IPS DF 6.9 (cell line): ENCODE measurements at regions not wholly inside any gene's neighbourhood (a gene's known extent, or its start where the extent isn't known, plus 50 kb on each side); places are given as distances from the start of the nearest gene placed in this dataset.

Experiments
- DNase-seq: peaks from one replicate; pipeline ENCODE4 v3.0.0-alpha.2; 2013; ENCODE audit warnings: low read depth, low spot score
- H3K27ac ChIP-seq: one replicate; pipeline ENCODE4 v1.5.1; 2013; ENCODE audit warnings: low read length, control low read depth
- H3K27me3 ChIP-seq: 2 replicates; pipeline ENCODE4 v1.6.1; 2013; ENCODE audit warnings: mild to moderate bottlenecking, low read length; ENCODE audit not compliant: control insufficient read depth, insufficient read depth
- H3K36me3 ChIP-seq: 2 replicates; pipeline ENCODE4 v1.6.1; 2013; ENCODE audit warnings: low read length; ENCODE audit not compliant: control insufficient read depth, insufficient read depth
- H3K4me1 ChIP-seq: 2 replicates; pipeline ENCODE4 v1.6.1; 2013; ENCODE audit warnings: low read length; ENCODE audit not compliant: control insufficient read depth, insufficient read depth
- H3K4me3 ChIP-seq: 2 replicates; pipeline ENCODE4 v1.5.1; 2013; ENCODE audit warnings: mild to moderate bottlenecking, low read length
- H3K9me3 ChIP-seq: 2 replicates; pipeline ENCODE4 v1.6.1; 2013; ENCODE audit warnings: low read length, inconsistent platforms; ENCODE audit not compliant: control insufficient read depth, insufficient read depth
- WGBS: extraction: QIAGEN DNeasy Blood & Tissue Kit; methylation state at CpG from one replicate; pipeline ENCODE4 v1.1.7; 2013; ENCODE audit warnings: mixed read lengths, missing lambda C conversion rate; ENCODE audit not compliant: insufficient read length, insufficient coverage; 5-methylcytosine and 5-hydroxymethylcytosine counted together

GRCh38 chr22:47920380-47920959, 1158.0 kb downstream of the TBC1D22A start:
- DNase-seq = no peak
- Histone ChIP-seq H3K4me1 (no peaks in the 10 kb centered on the region), H3K36me3 (no peaks in the 10 kb centered on the region), H3K27me3 (no peaks in the 10 kb centered on the region), H3K27ac (no peak overlapping the region), H3K4me3 (no peak overlapping the region), H3K9me3 (peaks cover 26% of the 10 kb centered on the region)
- no CpG with 5 or more reads among the region's 10 CpGs for WGBS

- Histone ChIP-seq H3K9me3 (peaks cover 26% of the 10 kb centered on the region), H3K27ac (no peak overlapping the region), H3K4me1 (no peaks in the 10 kb centered on the region), H3K27me3 (no peaks in the 10 kb centered on the region), H3K4me3 (no peak overlapping the region), H3K36me3 (no peaks in the 10 kb centered on the region)
- no CpG with 5 or more reads among the region's 6 CpGs for whole genome bisulfite sequencing
- DNase-seq = no peak
Observed at GRCh38 chr22:47919893-47920292, 1157.4 kb downstream of the TBC1D22A start.

- no peak overlapping the region for H3K27ac ChIP-seq
- H3K4me1 ChIP-seq = no peaks in the 10 kb centered on the region
- no peaks in the 10 kb centered on the region for H3K36me3 ChIP-seq
- WGBS = no CpG with 5 or more reads among the region's 11 CpGs
- no peak for DNase-seq
- no peak overlapping the region for H3K4me3 ChIP-seq
- peaks cover 23% of the 10 kb centered on the region for H3K9me3 ChIP-seq
- H3K27me3 ChIP-seq = no peaks in the 10 kb centered on the region
Observed at GRCh38 chr22:47919001-47919441, 1156.6 kb downstream of the TBC1D22A start.

GRCh38 chr22:47918276-47918921, 1155.9 kb downstream of the TBC1D22A start:
- H3K9me3 ChIP-seq = peaks cover 23% of the 10 kb centered on the region
- DNase-seq = no peak
- WGBS = no CpG with 5 or more reads among the region's 15 CpGs

GRCh38 chr22:47914481-47915097, 1152.1 kb downstream of the TBC1D22A start:
- no CpG with 5 or more reads among the region's 15 CpGs for WGBS
- no peak overlapping the region for H3K4me3 ChIP-seq
- peaks cover 10% of the 10 kb centered on the region for H3K9me3 ChIP-seq
- no peak for DNase-seq
- H3K27me3 ChIP-seq = no peaks in the 10 kb centered on the region
- no peak overlapping the region for H3K27ac ChIP-seq
- H3K36me3 ChIP-seq = no peaks in the 10 kb centered on the region
- H3K4me1 ChIP-seq = no peaks in the 10 kb centered on the region

More at GRCh38 chr22:47918276-47918921, 1155.9 kb downstream of the TBC1D22A start:
- Histone ChIP-seq H3K27me3 (no peaks in the 10 kb centered on the region), H3K36me3 (no peaks in the 10 kb centered on the region), H3K4me1 (no peaks in the 10 kb centered on the region), H3K27ac (no peak overlapping the region), H3K4me3 (no peak overlapping the region)

- Histone ChIP-seq H3K27ac (no peak overlapping the region), H3K27me3 (no peaks in the 10 kb centered on the region), H3K9me3 (peaks cover 6% of the 10 kb centered on the region), H3K4me3 (no peak overlapping the region), H3K4me1 (no peaks in the 10 kb centered on the region), H3K36me3 (no peaks in the 10 kb centered on the region)
- WGBS = no CpG with 5 or more reads among the region's 9 CpGs
- no peak for DNase-seq
Observed at GRCh38 chr22:47902646-47903180, 1140.3 kb downstream of the TBC1D22A start.

- WGBS = no CpG with 5 or more reads among the region's 6 CpGs
- no peak overlapping the region for H3K27ac ChIP-seq
- no peaks in the 10 kb centered on the region for H3K4me1 ChIP-seq
- H3K36me3 ChIP-seq = no peaks in the 10 kb centered on the region
- H3K9me3 ChIP-seq = peaks cover 6% of the 10 kb centered on the region
- no peak for DNase-seq
- H3K27me3 ChIP-seq = no peaks in the 10 kb centered on the region
- H3K4me3 ChIP-seq = no peak overlapping the region
Observed at GRCh38 chr22:47901911-47902310, 1139.5 kb downstream of the TBC1D22A start.

GRCh38 chr22:47899894-47900293, 1137.4 kb downstream of the TBC1D22A start:
- H3K36me3 ChIP-seq = no peaks in the 10 kb centered on the region
- no peak overlapping the region for H3K27ac ChIP-seq
- no peak for DNase-seq
- H3K9me3 ChIP-seq = peaks cover 6% of the 10 kb centered on the region
- no peak overlapping the region for H3K4me3 ChIP-seq
- no peaks in the 10 kb centered on the region for H3K27me3 ChIP-seq
- no CpG with 5 or more reads among the region's 8 CpGs for WGBS
- no peaks in the 10 kb centered on the region for H3K4me1 ChIP-seq

- WGBS = no CpG with 5 or more reads among the region's 3 CpGs
- DNase-seq = no peak
- Histone ChIP-seq H3K9me3 (peaks cover 6% of the 10 kb centered on the region; the same call in 1 of the 2 replicates), H3K4me1 (no peaks in the 10 kb centered on the region), H3K27ac (no peak overlapping the region), H3K27me3 (no peaks in the 10 kb centered on the region), H3K4me3 (no peak overlapping the region), H3K36me3 (no peaks in the 10 kb centered on the region)
Observed at GRCh38 chr22:47898946-47899345, 1136.5 kb downstream of the TBC1D22A start.

GRCh38 chr22:47891609-47892008, 1129.2 kb downstream of the TBC1D22A start:
- Histone ChIP-seq H3K27me3 (no peaks in the 10 kb centered on the region), H3K9me3 (peaks cover 17% of the 10 kb centered on the region), H3K36me3 (no peaks in the 10 kb centered on the region), H3K27ac (no peak overlapping the region), H3K4me1 (no peaks in the 10 kb centered on the region), H3K4me3 (no peak overlapping the region)
- no CpG with 5 or more reads among the region's 6 CpGs for WGBS
- DNase-seq = no peak
